Upper lobe of right lung (tissue), 1 donor: ENCODE measurements at regions not wholly inside any gene's neighbourhood (a gene's known extent, or its start where the extent isn't known, plus 50 kb on each side); places are given as distances from the start of the nearest gene placed in this dataset.

Experiments
- ATAC-seq: fragments of 200-7000 bp; cut with Tn5 transposase; one replicate; pipeline ENCODE4 v1.9.1; 2020; ENCODE audit warnings: mild to moderate bottlenecking, moderate library complexity
- DNase-seq: peaks from one replicate; pipeline ENCODE4 v3.0.0-alpha.2; 2020
- H3K27ac ChIP-seq: fragments of 200-600 bp; one replicate; pipeline ENCODE4 v1.8.0; 2022
- H3K27me3 ChIP-seq: fragments of 200-600 bp; one replicate; pipeline ENCODE4 v1.8.0; 2022; ENCODE audit warnings: mild to moderate bottlenecking
- H3K36me3 ChIP-seq: fragments of 200-600 bp; one replicate; pipeline ENCODE4 v1.8.0; 2022
- H3K4me1 ChIP-seq: fragments of 200-600 bp; one replicate; pipeline ENCODE4 v1.8.0; 2022
- H3K4me3 ChIP-seq: fragments of 200-600 bp; one replicate; pipeline ENCODE4 v1.8.0; 2022; ENCODE audit warnings: mild to moderate bottlenecking
- H3K9me3 ChIP-seq: fragments of 200-600 bp; one replicate; pipeline ENCODE4 v1.8.0; 2022
- CTCF ChIP-seq: fragments of 200-600 bp; IDR thresholded peaks from one replicate; pipeline ENCODE4 v1.8.0; 2022; ENCODE audit warnings: antibody characterized with exemption
- intact Hi-C: fragments of 100-400 bp; cut with DNase I; formaldehyde crosslinking; loops from one replicate; pipeline ENCODE4 v1.11.0; 2022
- donor health status: DM: no; HTN: yes; CAD: no; lungs with severe emphysema.

DNA sequence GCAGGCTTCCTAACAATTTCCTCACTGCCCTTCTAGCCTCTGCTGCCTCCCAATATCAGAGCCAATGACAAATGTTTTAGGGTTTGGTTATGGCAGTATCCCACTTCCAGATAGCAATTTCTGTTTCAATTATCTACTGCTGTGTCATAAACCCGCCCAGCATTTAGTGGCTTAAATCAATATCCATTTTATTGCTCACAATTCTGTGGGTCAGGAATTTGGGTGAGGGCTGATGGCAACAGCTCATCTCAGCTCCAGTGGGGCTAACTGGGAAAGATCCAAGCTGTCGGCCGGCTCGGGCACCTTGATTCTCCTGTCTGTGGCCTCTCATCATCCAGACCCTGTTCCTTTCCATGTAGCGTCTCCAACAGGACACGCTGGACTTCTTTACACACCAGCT lies 85.3 kb upstream of the GOLGA8J start:
- Histone ChIP-seq H3K4me1 (no peaks in the 10 kb centered on the region), H3K27ac (no peak overlapping the region), H3K36me3 (no peaks in the 10 kb centered on the region), H3K27me3 (no peaks in the 10 kb centered on the region), H3K9me3 (no peaks in the 10 kb centered on the region), H3K4me3 (no peak overlapping the region)
- intact Hi-C loops: no loop called here
- no peak for TF ChIP-seq CTCF
- no peak for DNase-seq
- no peak for ATAC-seq

- ATAC-seq: no peak
- Histone ChIP-seq H3K36me3 (no peaks in the 10 kb centered on the region), H3K4me3 (no peak overlapping the region), H3K9me3 (no peaks in the 10 kb centered on the region), H3K27me3 (no peaks in the 10 kb centered on the region), H3K27ac (no peak overlapping the region), H3K4me1 (no peaks in the 10 kb centered on the region)
- no peak for DNase-seq
- no peak for TF ChIP-seq CTCF
- intact Hi-C loops: no loop called here
Measured at GRCh38 chr15:29994284-29994683, 88.5 kb upstream of the GOLGA8J start.

DNA sequence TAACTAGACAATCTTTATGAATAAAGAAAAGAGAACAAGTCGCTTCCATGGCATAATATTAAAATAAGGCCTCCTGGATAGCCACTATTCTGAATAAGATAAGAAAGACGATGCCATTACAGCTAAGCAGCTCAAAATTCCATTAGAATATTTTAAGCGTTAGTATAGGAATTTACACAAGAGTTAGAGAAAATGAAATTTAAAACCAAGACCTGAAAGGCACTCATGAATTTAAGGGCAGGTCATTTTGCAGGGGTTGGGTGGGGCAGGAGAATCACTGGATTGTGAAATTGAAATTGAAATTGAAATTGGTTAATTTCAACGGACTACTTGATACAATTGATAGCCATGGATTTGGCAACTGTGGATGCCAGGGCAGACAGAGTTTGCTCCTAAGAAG lies 91.8 kb upstream of the GOLGA8J start:
- no peaks in the 10 kb centered on the region for H3K36me3 ChIP-seq
- no peak for TF ChIP-seq CTCF
- H3K4me3 ChIP-seq: no peak overlapping the region
- ATAC-seq (no peak), DNase-seq (no peak)
- H3K27me3 ChIP-seq: no peaks in the 10 kb centered on the region
- intact Hi-C loops: no loop called here
- H3K4me1 ChIP-seq: no peaks in the 10 kb centered on the region
- H3K9me3 ChIP-seq: no peaks in the 10 kb centered on the region
- no peak overlapping the region for H3K27ac ChIP-seq

- no peak overlapping the region for H3K27ac ChIP-seq
- no peak overlapping the region for H3K4me3 ChIP-seq
- no peak for ATAC-seq
- H3K9me3 ChIP-seq: no peaks in the 10 kb centered on the region
- intact Hi-C loops: no loop called here
- TF ChIP-seq CTCF: no peak
- H3K27me3 ChIP-seq: no peaks in the 10 kb centered on the region
- DNase-seq: no peak
- no peaks in the 10 kb centered on the region for H3K36me3 ChIP-seq
- H3K4me1 ChIP-seq: no peaks in the 10 kb centered on the region
Measured at GRCh38 chr15:29990035-29990434, 92.7 kb upstream of the GOLGA8J start.

GRCh38 chr15:29988701-29989100 lies 94.1 kb upstream of the GOLGA8J start:
- H3K4me1 ChIP-seq: no peaks in the 10 kb centered on the region
- ATAC-seq: no peak
- no peaks in the 10 kb centered on the region for H3K9me3 ChIP-seq
- H3K36me3 ChIP-seq: no peaks in the 10 kb centered on the region
- DNase-seq: no peak
- TF ChIP-seq CTCF: no peak
- no peak overlapping the region for H3K4me3 ChIP-seq
- H3K27ac ChIP-seq: no peak overlapping the region
- intact Hi-C loops: no loop called here
- H3K27me3 ChIP-seq: peaks cover 5% of the 10 kb centered on the region

GRCh38 chr15:29986946-29987345 lies 95.8 kb upstream of the GOLGA8J start:
- no peaks in the 10 kb centered on the region for H3K9me3 ChIP-seq
- H3K36me3 ChIP-seq: no peaks in the 10 kb centered on the region
- no peak overlapping the region for H3K4me3 ChIP-seq
- peaks cover 5% of the 10 kb centered on the region for H3K27me3 ChIP-seq
- ATAC-seq: no peak
- no peak overlapping the region for H3K27ac ChIP-seq
- intact Hi-C loops: no loop called here
- no peak for TF ChIP-seq CTCF
- no peak for DNase-seq
- no peaks in the 10 kb centered on the region for H3K4me1 ChIP-seq
